Mucosa of gallbladder (tissue), 1 donor: ENCODE measurements at regions not wholly inside any gene's neighbourhood (a gene's known extent, or its start where the extent isn't known, plus 50 kb on each side); places are given as distances from the start of the nearest gene placed in this dataset.
"Not testable (repeated sequence)": the region's sequence is repeated elsewhere in the genome, so short reads cannot be mapped to it uniquely, and the experiment has no call there.

Experiments used
- DNase-seq: peaks from one replicate; pipeline ENCODE4 v3.0.0-alpha.2; 2020; ENCODE audit warnings: low spot score
- donor health status: DM: no; HTN: no; CAD: no.

DNA sequence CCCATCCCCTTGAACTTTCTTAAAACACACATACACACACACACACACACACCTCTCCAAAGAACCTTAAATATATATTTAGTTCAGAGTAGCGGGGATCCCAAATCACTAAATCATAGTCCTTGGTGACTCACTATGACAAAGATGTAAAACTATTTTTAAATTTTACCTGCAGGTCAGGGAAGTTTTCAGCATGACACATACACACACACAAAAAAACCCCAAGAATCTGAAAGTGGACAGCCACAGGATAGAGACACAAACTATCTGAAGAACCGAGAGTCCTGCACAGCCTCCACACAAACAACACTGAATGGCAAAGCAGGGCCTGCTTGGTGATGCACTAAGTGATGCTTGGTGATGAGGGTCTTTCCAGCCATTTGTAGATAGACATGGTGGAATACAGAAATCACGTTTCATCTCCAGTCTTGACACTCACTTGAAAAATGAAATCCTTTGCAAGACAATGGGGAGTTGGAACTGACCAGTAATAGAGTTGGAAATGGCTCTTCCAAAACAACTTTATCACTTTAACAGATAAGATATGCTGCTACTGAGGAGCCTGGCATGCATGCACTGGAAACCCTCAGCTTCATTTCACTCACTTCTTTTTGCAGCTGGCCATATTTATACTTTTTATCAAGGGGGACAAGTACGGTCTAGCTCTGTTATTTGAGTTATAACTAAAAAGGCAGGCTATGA, 307.3 kb downstream of the RAPGEF2 start:
- DNase-seq = no peak

DNA sequence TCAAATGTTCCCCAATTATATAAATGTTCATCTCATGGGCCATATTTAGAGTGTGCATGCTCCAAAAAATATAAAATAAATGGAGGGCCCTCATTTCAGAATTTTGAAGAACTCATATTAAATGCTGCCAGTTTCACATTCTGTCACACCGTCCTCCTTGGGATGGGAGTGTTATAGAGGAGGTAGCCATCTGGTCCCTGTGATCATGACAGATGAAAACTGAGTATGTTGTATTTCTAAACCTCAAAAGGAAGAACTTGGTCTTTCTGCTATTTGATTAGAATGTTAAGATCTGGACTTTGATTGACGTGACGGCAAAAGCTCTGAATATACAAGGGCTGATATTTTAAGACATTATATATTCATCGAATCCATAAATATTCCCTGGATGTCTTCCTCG, 308.0 kb downstream of the RAPGEF2 start:
- DNase-seq = no peak

DNA sequence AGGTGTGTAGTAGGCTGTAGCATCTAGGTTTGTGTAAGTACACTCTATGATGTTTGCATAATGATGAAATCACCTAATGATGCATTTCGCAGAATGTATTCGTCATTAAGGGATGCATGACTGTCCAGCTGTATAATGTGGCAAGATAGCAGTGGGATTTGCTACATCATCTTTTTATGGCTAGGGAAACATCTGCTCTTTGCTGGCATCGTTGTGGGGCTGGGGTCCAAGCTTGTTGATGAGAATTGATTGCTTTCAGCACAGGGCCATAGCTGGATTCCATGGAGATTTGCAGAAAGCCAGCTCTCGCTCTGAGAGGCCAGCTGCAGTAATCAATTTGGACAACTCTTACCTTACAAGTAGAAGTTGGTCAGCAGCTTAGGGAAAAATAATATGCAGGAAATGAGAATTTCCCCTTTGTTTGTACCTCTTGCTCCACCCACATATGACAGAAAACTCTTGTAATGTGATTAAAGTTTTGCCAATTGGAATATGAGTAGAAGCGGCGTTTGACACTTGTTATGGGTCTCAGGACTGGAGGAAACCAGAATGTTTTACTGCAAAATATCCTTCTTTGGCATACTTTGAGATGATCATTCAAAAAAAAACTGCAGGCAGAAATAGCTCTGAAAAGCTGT, 310.5 kb downstream of the RAPGEF2 start:
- DNase-seq = no peak

DNA sequence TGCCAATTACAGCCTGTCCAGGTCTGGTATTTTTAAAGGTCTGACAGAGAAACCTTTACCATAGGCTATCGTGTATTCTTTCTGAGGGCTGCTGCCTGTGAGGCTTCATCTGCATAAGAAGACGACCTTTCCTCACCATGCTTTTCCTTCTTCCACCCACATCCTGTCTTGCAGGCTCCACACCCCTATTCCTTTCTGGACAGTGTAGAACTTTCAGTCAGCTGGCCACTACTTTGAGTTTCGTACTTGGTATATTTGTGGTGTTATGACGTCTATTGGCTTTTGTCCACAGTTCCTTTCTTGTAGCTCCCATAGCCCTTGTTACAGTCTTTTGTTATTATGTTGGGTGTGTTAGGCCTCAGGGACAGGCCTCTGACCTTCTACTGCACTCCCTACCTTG, 311.4 kb downstream of the RAPGEF2 start:
- DNase-seq = no peak

DNA sequence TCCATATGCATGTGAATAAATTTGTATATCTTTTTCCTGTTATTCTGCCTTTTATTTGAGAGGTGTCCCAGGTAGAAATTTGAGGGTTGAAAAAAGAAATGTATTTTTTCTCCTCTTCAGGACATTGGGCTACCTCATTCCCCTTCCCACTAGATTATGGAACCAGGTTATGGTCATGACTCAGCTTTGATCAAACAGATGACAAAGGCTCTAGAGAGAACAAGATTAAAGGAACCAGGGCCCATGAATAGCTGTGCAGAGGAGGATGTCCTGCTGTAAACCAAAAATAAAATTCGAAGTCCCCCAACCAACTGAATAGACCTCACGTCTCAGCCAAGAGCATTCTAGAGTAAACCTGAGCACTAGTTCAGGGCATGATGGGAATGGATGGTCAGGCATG, 313.2 kb downstream of the RAPGEF2 start:
- DNase-seq = no peak

DNA sequence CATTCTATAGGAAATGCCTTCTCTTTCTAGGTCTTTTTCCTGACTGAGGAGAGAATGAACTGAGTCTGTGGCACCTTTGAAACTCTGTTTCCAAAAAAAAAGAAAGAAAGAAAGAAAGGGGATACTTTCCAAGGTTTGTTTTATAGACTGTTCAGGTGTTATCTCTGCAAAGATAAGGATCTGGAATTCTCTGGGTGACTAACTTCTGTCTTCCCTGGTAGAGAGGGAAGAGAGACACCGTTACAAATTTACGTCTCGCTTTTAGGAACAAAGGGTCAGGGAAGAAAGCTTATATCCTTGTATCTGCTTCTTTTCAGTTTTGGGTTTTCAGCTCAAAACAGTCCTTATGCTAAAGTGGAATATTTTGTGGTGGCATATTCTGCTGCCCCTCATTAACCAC, 314.1 kb downstream of the RAPGEF2 start:
- no peak for DNase-seq

DNA sequence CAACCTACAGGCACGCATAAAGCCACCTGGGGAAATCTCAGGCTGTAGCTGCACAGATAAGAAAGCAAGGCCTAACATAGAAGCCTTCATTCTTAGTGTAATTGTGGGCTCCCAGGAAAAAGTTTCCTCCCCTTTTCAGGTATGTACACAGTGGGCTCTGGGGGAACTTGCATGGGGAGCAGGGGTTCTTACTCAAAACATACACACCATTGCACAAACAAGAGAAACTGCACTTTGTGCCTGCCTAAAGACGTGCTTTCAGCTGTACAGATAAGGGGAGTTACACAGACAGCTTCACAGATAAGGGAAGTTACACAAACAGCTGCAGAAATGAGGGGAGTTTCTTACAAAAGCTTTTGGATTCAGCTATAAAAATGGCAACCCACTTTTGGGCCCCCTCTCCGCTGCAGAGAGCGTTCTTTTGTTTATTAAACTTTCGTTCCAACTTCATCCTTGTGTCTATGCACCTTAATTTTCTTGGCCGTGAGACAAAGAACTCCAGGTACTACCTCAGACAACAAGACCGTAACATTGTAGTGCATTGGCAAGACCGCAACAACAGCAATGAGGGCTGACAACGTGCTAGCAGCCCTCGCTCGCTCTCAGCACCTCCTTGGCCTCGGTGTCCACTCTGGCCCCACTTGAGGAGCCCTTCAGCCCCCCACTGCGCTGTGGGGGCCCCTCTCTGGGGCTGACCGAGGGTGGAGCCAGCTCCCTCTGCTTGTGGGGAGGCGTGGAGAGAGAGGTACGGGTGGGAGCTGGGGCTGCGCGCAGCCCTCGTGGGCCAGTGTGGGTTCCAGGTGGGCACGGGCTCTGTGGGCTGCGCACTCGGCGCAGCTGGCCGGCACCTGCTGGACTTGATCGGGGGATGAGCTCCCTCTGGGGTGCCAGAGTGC, 317.5 kb downstream of the RAPGEF2 start:
- no peak for DNase-seq

DNA sequence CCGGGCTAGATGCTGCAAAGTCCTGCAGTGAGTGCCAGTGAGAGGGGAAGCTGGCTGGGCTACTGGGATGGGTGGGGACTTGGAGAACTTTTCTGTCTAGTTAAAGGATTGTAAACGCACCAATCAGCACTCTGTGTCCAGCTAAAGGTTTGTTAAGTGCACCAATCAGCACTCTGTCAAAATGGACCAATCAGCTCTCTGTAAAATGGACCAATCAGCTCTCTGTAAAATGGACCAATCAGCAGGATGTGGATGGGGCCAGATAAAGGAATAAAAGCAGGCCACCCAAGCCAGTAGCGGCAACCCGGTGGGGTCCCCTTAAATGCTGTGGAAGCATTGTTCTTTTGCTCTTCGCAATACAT, 318.2 kb downstream of the RAPGEF2 start:
- not testable (repeated sequence) for DNase-seq

DNA sequence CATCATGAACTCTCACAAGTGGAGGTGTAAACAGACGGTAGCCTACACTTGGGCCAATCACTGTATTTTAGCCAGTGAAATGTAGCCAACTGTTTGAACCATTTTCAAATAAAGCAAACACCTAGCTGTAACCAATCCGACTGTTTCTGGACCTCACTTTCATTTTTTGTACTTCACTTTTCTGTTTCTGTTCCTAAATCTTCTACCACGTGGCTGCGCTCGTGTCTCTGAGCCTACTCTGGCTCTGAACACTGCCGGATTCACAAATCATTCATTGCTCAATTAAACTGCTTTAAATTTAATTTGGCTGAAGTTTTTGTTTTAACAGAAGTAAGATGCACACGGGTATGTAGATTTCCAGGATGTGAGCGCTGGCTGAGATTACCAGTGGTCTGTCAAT, 319.1 kb downstream of the RAPGEF2 start:
- no peak for DNase-seq

DNA sequence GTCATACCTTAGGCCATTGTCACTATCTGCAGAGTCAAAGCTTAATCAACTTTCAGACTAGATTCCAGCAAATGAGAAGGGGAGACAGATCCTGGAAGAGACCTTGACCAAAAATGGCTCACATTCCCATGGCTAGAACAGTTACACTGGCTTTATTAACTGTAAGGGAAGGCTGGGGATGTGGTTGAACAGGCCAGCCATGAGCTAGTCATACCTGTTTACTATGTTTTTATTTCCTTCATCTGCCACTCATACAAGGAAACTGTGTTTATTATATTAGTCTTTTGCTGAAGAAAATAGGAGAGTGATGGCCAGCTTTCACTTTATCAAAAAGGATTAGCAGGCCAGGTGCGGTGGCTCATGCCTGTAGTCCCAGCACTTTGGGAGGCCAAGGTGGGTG, 319.7 kb downstream of the RAPGEF2 start:
- no peak for DNase-seq

DNA sequence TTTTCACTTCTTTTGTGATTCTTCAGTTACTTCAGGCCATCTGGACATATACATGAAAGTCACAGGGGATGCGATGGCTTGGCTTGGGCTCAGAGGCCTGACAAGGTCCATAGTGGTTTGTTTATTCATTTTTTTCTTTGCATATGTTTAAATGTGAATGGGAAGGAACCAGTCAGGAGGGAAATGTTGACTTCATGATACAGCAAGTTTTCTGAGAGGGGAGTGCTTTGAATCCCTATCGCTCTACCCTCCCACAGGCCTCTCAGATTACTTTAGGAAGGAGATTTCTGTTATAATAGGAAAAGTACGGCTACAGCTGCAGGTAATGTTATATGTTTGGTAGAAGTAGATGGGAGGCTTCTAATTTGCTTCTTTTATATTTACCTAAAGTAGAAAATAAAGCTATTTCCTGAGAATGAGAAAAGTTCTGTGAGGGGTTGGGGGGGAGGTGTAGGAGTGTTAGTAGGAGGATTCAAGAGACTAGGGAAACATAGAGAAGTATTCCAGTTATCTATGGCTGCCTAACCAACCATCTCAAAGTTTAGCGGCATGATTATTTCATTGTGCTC, 322.9 kb downstream of the RAPGEF2 start:
- no peak for DNase-seq

DNA sequence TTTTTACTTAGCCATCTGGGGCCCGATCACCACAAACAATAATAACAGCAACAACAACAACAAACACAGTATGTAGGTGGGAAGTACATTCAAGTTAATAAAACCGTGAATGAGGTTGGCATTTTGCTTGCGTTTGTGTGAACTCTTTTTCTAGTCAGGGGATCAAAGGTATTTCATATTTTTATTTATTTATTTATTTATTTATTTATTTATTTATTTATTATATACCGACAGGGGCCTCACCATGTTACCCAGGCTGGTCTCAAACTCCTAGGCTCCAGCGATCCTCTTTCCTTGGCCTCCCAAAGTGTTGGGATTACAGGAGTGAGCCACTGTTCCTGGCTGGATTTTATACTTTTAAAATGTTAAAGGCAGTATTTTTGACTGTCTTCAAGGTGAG, 325.4 kb downstream of the RAPGEF2 start:
- no peak for DNase-seq

DNA sequence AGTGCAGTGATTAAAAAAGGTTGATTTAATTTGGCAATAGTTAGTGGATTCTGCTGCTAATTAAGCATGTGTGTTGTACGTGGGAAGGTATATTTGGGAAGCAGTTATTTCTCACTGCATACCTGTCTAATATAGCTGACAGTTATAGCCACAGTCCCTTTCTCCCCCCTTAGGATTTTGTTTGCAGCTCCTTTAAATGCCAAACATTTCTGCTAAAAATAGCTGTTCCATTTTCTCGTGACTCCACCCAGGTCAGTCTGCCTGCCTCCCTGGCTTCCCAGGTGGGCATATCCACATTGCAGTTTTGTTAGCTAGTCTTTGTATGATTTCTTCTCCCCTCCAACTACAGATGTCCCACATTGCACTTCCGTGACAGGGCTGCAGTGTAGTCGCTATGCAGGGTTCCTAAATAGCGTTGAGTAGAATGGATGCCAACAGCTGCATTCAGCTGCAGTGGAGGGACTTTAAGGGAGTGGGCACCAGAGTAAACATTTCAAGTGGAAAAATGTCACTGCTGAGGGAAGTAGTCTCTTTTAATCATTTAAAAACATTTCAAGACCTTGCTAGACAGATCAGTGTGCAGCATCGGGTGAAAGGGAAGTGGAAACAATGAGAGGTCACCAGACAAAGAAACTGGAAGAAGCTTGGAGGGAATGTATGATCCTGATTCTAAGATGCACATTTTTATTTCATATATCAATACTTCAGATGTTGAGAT, 326.3 kb downstream of the RAPGEF2 start:
- no peak for DNase-seq

DNA sequence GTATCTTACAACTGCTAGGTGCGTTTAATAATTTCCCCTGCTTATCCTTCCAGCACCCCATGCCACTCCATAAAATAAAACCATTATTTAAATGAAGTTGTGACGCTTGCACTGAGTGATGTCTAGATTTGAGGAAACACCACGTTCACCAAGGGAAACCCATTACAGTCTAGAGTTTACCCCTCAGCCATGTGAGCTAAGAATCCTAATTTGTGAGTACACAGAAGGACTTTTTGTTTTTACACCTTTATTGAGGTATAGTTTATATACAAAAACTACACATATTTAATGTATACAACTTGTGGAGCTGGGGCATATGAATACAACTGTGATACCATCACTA, 326.8 kb downstream of the RAPGEF2 start:
- DNase-seq = no peak

DNA sequence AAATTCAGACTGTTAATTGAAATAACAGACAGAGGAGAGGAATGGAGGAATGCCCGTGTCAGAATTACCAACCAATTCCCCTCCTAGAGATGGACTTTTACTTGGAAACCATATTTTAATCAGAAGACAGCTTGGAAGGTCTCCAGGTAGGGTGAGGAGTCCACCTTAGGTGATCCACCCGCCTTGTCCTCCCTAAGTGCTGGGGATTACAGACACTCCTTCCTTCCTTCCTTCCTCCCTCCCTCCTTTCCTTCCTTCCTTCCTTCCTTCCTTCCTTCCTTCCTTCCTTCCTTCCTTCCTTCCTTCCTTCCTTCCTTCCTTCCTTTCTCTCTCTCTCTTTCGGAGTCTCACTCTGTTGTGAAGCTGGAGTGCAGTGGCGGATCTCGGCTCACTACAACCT, 328.0 kb downstream of the RAPGEF2 start:
- no peak for DNase-seq

DNA sequence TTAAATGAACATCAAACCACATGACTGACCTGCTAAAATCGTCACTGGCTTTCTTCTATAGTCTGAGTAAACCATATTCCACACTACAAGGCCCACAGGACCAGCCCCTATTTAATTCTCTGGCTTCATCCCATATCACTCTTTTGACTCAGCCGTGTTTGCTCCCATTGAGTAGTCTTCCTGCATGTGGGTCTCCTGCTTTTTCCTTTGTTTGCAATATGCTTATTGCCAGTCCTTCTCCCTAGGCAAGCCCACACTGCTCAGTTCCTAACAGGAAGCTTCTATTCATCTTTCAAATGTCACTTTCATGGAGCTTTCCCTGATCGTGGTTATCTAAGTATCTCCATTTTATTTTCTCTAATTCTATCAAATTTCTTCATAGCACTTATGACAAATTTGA, 329.6 kb downstream of the RAPGEF2 start:
- no peak for DNase-seq

DNA sequence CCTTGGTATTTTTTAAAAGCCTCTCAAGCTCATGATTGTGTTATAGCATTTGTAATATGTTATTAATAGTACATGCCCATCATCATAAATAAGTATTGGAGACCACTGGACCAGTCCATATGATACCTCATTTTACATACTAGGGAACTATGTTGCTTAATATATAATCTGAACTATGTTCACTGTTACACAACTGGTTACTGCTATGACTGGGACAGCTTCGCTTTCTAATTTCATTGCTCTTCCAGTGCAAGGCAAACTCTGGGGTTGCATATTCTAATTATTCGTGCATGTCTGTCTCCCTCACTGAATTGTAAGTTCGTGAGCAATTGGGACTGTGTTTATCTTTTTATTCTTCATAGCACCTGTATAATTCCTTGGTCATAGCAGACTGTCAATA, 330.5 kb downstream of the RAPGEF2 start:
- no peak for DNase-seq

DNA sequence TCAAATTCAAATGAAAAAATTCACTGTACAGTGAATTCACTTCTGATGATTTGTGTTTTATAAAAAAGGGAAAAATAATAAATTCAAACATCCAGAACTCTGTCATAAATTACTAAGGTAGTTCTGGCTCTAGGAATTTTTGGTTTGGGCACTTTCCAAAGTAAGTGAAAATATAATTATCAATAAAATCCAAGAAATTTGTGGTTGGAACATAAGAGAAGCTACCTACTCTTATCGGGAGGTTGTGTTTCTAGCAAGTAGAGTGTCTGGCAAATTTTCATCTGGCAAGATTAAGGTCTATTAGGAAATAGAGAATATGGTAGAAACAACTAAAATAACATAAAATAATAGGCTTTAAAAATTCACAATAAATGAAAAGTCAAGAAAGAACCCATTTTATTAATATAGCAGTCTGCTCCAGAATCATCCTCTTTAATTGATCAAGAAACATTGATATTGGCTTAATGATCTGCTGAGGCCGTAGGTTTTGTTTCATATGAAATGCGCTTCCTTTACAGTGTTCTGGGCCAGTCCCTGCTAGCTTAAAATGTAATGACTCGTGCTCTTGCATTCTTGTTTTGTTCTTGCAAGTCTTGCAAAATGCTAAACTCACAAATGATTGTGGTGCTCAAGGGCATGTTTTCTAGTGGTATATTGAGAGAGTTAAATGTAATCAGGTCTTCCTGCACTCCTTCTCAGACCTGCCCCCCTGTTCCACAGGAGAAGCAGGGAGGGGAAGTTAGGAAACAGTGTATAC, 331.4 kb downstream of the RAPGEF2 start:
- DNase-seq = no peak

DNA sequence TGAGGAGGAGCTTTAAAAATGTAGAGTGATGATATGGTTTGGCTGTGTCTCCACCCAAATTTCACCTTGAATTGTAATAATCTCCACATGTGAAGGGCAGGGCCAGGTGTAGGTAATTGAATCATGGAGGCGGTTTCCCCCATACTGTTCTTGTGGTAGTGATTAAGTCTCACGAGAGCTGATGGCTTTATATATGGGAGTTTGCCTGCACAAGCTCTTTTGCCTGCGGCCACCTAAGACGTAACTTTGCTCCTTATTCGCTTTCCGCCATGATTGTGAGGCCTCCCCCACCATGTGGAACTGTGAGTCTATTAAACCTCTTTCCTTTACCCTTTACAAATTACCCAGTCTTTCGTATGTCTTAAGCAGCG, 332.0 kb downstream of the RAPGEF2 start:
- DNase-seq = no peak

DNA sequence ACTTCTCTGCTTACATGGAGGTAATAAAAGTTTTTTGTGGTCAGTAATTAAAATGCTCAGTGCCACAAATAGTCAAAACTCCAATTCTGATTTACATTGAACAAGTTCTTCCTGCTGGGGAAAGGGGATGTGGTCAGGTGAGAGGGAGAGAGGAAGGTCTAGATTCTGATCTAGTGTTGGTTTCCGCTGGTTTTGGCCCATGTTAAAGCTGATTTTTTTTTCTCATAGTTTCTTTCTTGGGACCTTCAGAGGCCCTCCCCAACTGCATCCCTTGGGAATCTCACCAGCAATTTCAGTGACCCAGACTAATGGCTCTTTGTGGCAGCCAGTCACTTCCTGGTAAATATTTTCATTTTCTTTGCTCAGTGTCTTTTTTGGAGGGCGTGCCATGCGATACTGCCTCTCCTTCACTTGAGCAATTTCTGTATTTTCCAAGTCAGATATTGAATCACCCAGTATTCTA, 332.7 kb downstream of the RAPGEF2 start:
- no peak for DNase-seq

DNA sequence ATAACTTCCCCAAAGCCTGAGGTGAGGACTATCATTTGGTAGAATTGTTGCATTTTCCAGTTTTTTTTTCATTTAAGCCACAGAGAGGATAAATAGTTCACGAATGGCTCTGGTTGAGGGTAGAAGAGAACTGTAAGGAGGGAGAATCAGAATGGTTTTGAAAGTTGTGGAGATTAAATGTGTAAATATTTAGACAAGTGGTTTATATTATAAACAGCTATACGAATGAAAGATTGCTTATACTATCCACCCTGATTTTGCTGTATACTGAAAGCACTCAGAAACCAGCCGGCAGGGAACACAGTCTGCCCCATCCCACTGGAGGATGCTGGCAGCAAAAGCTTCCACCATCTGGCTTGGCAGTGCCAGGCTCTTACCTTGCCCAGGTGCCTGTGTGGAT, 341.1 kb downstream of the RAPGEF2 start:
- DNase-seq = no peak
